ENCODE measurements at regions not wholly inside any gene's neighbourhood (a gene's known extent, or its start where the extent isn't known, plus 50 kb on each side); places are given as distances from the start of the nearest gene placed in this dataset.
"Not testable (repeated sequence)": the region's sequence is repeated elsewhere in the genome, so short reads cannot be mapped to it uniquely, and the experiment has no call there.

- Mint-ChIP-seq H3K4me3 (no peak overlapping the region), H3K27me3 (peaks cover 3% of the 10 kb centered on the region), H3K27ac (no peak overlapping the region), H3K36me3 (no peaks in the 10 kb centered on the region), H3K4me1 (no peaks in the 10 kb centered on the region), H3K9me3 (no peaks in the 10 kb centered on the region)
- DNase-seq: no peak
Observed at GRCh38 chr9:85439791-85440190, 302.0 kb downstream of the AGTPBP1 start.

GRCh38 chr9:85433956-85434355 lies 307.8 kb downstream of the AGTPBP1 start:
- H3K27me3 Mint-ChIP-seq: peaks cover 11% of the 10 kb centered on the region
- H3K4me3 Mint-ChIP-seq, H3K36me3 Mint-ChIP-seq, H3K4me1 Mint-ChIP-seq, DNase-seq, H3K9me3 Mint-ChIP-seq, H3K27ac Mint-ChIP-seq: not testable (repeated sequence)

GRCh38 chr9:85433551-85433950 lies 308.2 kb downstream of the AGTPBP1 start:
- not testable (repeated sequence) for H3K4me1 Mint-ChIP-seq, H3K9me3 Mint-ChIP-seq, H3K27ac Mint-ChIP-seq, H3K36me3 Mint-ChIP-seq, H3K4me3 Mint-ChIP-seq, DNase-seq
- peaks cover 15% of the 10 kb centered on the region for H3K27me3 Mint-ChIP-seq

GRCh38 chr9:85433046-85433445 lies 308.7 kb downstream of the AGTPBP1 start:
- H3K4me1 Mint-ChIP-seq: no peaks in the 10 kb centered on the region

GRCh38 chr9:85432599-85432998 lies 309.2 kb downstream of the AGTPBP1 start:
- Mint-ChIP-seq H3K4me1 (no peaks in the 10 kb centered on the region), H3K4me3 (no peak overlapping the region), H3K27ac (no peak overlapping the region), H3K9me3 (no peaks in the 10 kb centered on the region), H3K27me3 (peaks cover 25% of the 10 kb centered on the region), H3K36me3 (no peaks in the 10 kb centered on the region)
- DNase-seq: no peak

More at GRCh38 chr9:85433046-85433445, 308.7 kb downstream of the AGTPBP1 start:
- no peak overlapping the region for H3K4me3 Mint-ChIP-seq
- peaks cover 20% of the 10 kb centered on the region for H3K27me3 Mint-ChIP-seq
- DNase-seq: no peak
- H3K36me3 Mint-ChIP-seq: no peaks in the 10 kb centered on the region
- H3K27ac Mint-ChIP-seq: no peak overlapping the region
- no peaks in the 10 kb centered on the region for H3K9me3 Mint-ChIP-seq

- no peak for DNase-seq
- Mint-ChIP-seq H3K27ac (no peak overlapping the region), H3K27me3 (peaks cover 31% of the 10 kb centered on the region), H3K4me1 (no peaks in the 10 kb centered on the region), H3K4me3 (no peak overlapping the region), H3K9me3 (no peaks in the 10 kb centered on the region), H3K36me3 (no peaks in the 10 kb centered on the region)
Observed at GRCh38 chr9:85431339-85432102, 310.2 kb downstream of the AGTPBP1 start.

- no peak overlapping the region for H3K27ac Mint-ChIP-seq
- DNase-seq: no peak
- no peak overlapping the region for H3K4me3 Mint-ChIP-seq
- peaks cover 38% of the 10 kb centered on the region for H3K27me3 Mint-ChIP-seq
- no peaks in the 10 kb centered on the region for H3K4me1 Mint-ChIP-seq
- no peaks in the 10 kb centered on the region for H3K9me3 Mint-ChIP-seq
- H3K36me3 Mint-ChIP-seq: no peaks in the 10 kb centered on the region
Observed at GRCh38 chr9:85430659-85431338, 311.0 kb downstream of the AGTPBP1 start.

GRCh38 chr9:85428230-85428629 lies 313.5 kb downstream of the AGTPBP1 start:
- no peaks in the 10 kb centered on the region for H3K36me3 Mint-ChIP-seq
- H3K27ac Mint-ChIP-seq: no peak overlapping the region
- H3K4me1 Mint-ChIP-seq: no peaks in the 10 kb centered on the region
- no peaks in the 10 kb centered on the region for H3K9me3 Mint-ChIP-seq
- H3K27me3 Mint-ChIP-seq: peaks cover 44% of the 10 kb centered on the region
- DNase-seq: no peak
- no peak overlapping the region for H3K4me3 Mint-ChIP-seq

- Mint-ChIP-seq H3K27ac (no peak overlapping the region), H3K4me1 (no peaks in the 10 kb centered on the region)
Observed at GRCh38 chr9:85427772-85428171, 314.0 kb downstream of the AGTPBP1 start.

GRCh38 chr9:85425153-85425611 lies 316.6 kb downstream of the AGTPBP1 start:
- no peaks in the 10 kb centered on the region for H3K9me3 Mint-ChIP-seq

More at GRCh38 chr9:85427772-85428171, 314.0 kb downstream of the AGTPBP1 start:
- Mint-ChIP-seq H3K9me3 (no peaks in the 10 kb centered on the region), H3K4me3 (no peak overlapping the region), H3K27me3 (peaks cover 42% of the 10 kb centered on the region), H3K36me3 (no peaks in the 10 kb centered on the region)
- no peak for DNase-seq

GRCh38 chr9:85423422-85423821 lies 318.3 kb downstream of the AGTPBP1 start:
- H3K27me3 Mint-ChIP-seq: peaks cover 27% of the 10 kb centered on the region
- H3K9me3 Mint-ChIP-seq: no peaks in the 10 kb centered on the region
- no peak overlapping the region for H3K4me3 Mint-ChIP-seq
- H3K27ac Mint-ChIP-seq: no peak overlapping the region
- peaks cover 6% of the 10 kb centered on the region for H3K4me1 Mint-ChIP-seq
- no peak for DNase-seq
- H3K36me3 Mint-ChIP-seq: no peaks in the 10 kb centered on the region

More at GRCh38 chr9:85425153-85425611, 316.6 kb downstream of the AGTPBP1 start:
- no peak overlapping the region for H3K27ac Mint-ChIP-seq
- H3K27me3 Mint-ChIP-seq: peaks cover 34% of the 10 kb centered on the region
- no peak overlapping the region for H3K4me3 Mint-ChIP-seq
- no peaks in the 10 kb centered on the region for H3K36me3 Mint-ChIP-seq
- peaks cover 6% of the 10 kb centered on the region for H3K4me1 Mint-ChIP-seq
- peak; percentile 42 for DNase-seq

- Mint-ChIP-seq H3K27ac (no peak overlapping the region), H3K36me3 (no peaks in the 10 kb centered on the region), H3K4me3 (no peak overlapping the region), H3K9me3 (no peaks in the 10 kb centered on the region), H3K27me3 (peaks cover 13% of the 10 kb centered on the region), H3K4me1 (peaks cover 6% of the 10 kb centered on the region)
- no peak for DNase-seq
Observed at GRCh38 chr9:85421641-85422040, 320.1 kb downstream of the AGTPBP1 start.

GRCh38 chr9:85420750-85421149 lies 321.0 kb downstream of the AGTPBP1 start:
- Mint-ChIP-seq H3K27ac (peak overlapping the region; percentile 66), H3K36me3 (no peaks in the 10 kb centered on the region), H3K9me3 (no peaks in the 10 kb centered on the region), H3K4me1 (peaks cover 6% of the 10 kb centered on the region), H3K27me3 (peaks cover 5% of the 10 kb centered on the region), H3K4me3 (no peak overlapping the region)
- DNase-seq: no peak

- DNase-seq: no peak
- H3K4me3 Mint-ChIP-seq: no peak overlapping the region
- peaks cover 6% of the 10 kb centered on the region for H3K4me1 Mint-ChIP-seq
- no peaks in the 10 kb centered on the region for H3K36me3 Mint-ChIP-seq
- no peaks in the 10 kb centered on the region for H3K9me3 Mint-ChIP-seq
- peaks cover 4% of the 10 kb centered on the region for H3K27me3 Mint-ChIP-seq
- H3K27ac Mint-ChIP-seq: no peak overlapping the region
Observed at GRCh38 chr9:85417674-85418073, 324.1 kb downstream of the AGTPBP1 start.

GRCh38 chr9:85416715-85417114 lies 325.0 kb downstream of the AGTPBP1 start:
- Mint-ChIP-seq H3K27me3 (peaks cover 4% of the 10 kb centered on the region), H3K36me3 (no peaks in the 10 kb centered on the region), H3K27ac (no peak overlapping the region), H3K4me1 (peaks cover 6% of the 10 kb centered on the region), H3K9me3 (no peaks in the 10 kb centered on the region), H3K4me3 (no peak overlapping the region)
- DNase-seq: no peak

- H3K4me3 Mint-ChIP-seq: no peak overlapping the region
- no peaks in the 10 kb centered on the region for H3K36me3 Mint-ChIP-seq
- no peak overlapping the region for H3K27ac Mint-ChIP-seq
- no peak for DNase-seq
- H3K9me3 Mint-ChIP-seq: no peaks in the 10 kb centered on the region
- peaks cover 4% of the 10 kb centered on the region for H3K27me3 Mint-ChIP-seq
- no peaks in the 10 kb centered on the region for H3K4me1 Mint-ChIP-seq
Observed at GRCh38 chr9:85414390-85414789, 327.4 kb downstream of the AGTPBP1 start.

All from activated naive CD8-positive, alpha-beta T cell treated with anti-CD3 and anti-CD28 coated beads for 36 hours (primary cell).